GM12892 (cell line): ENCODE measurements at regions not wholly inside any gene's neighbourhood (a gene's known extent, or its start where the extent isn't known, plus 50 kb on each side); places are given as distances from the start of the nearest gene placed in this dataset.
"Not testable (repeated sequence)": the region's sequence is repeated elsewhere in the genome, so short reads cannot be mapped to it uniquely, and the experiment has no call there.

Experiments
- POLR2A ChIP-seq: IDR thresholded peaks from 2 replicates; pipeline ENCODE4 v1.6.1; 2011; ENCODE audit warnings: low read depth, low read length, control low read depth
- POLR2AphosphoS5 ChIP-seq: IDR thresholded peaks from 2 replicates; pipeline ENCODE4 v1.6.1; 2011; ENCODE audit warnings: low read depth, low read length, control low read depth
- TAF1 ChIP-seq: IDR thresholded peaks from 2 replicates; pipeline ENCODE4 v1.6.1; 2011; ENCODE audit warnings: low read depth, mild to moderate bottlenecking, control low read depth, low read length, borderline replicate concordance

DNA sequence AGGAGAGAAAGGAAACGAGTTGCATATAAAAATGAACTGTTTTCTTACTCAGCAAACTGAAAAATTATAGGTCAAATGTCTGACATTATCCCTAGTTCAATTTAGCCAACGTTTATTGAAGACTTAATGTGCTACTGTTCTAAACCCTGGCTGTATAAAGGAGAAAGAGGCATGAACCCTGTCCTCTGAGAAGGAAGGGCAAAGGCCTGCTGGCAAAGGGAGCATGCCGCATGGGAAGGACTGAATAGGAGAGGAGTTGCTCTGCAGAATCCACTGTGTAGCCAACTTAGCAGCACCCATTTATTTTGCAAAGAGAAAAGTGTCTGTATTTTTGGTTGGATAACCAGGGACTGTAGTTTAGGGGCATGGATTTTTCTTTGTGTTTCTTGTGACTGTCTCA, 132.5 kb downstream of the GOSR1 start:
- not testable (repeated sequence) for TF ChIP-seq POLR2A, POLR2AphosphoS5, TAF1
